CD4-positive, alpha-beta T cell (primary cell): ENCODE measurements at regions not wholly inside any gene's neighbourhood (a gene's known extent, or its start where the extent isn't known, plus 50 kb on each side); places are given as distances from the start of the nearest gene placed in this dataset.
"Not testable (repeated sequence)": the region's sequence is repeated elsewhere in the genome, so short reads cannot be mapped to it uniquely, and the experiment has no call there.

ENCODE experiments used
- ATAC-seq: fragments of 200-7000 bp; cut with Tn5 transposase; one replicate; pipeline ENCODE4 v1.10.0; 2022; ENCODE audit warnings: mild to moderate bottlenecking; ENCODE audit not compliant: poor library complexity
- CTCF ChIA-PET: fragments of 350-600 bp; sonication (Branson Sonifier 250); formaldehyde crosslinking; loops from one replicate; lab custom pipeline; 2021; ENCODE audit warnings: antibody characterized with exemption, inconsistent platforms; lab: Charles Lee
- POLR2A ChIA-PET: fragments of 350-600 bp; sonication (Branson Sonifier 250); formaldehyde crosslinking; loops from one replicate; lab custom pipeline; 2021; ENCODE audit warnings: antibody characterized with exemption, inconsistent platforms; lab: Charles Lee
- DNase-seq, 14 experiments: peaks; one replicate each; pipeline ENCODE4 v3.0.0-alpha.2; 2013 to 2020; ENCODE audit warnings: mixed read lengths in 2 of 14
- H3K27ac ChIP-seq, 2 donors: one replicate each; pipeline versions ENCODE4 v1.5.1 to v1.7.0; 2013; ENCODE audit warnings: low read length in 2 of 2, low read depth in 1 of 2, mild to moderate bottlenecking in 1 of 2
- H3K27me3 ChIP-seq, 2 experiments: 1 replicate in 1 of 2; 2 replicates in 1 of 2; pipeline versions ENCODE4 v1.6.1 to v1.7.0; 2013; ENCODE audit warnings: low read length in 2 of 2, control low read depth in 1 of 2, mild to moderate bottlenecking in 1 of 2, moderate library complexity in 1 of 2; ENCODE audit not compliant: insufficient read depth in 2 of 2, control insufficient read depth in 1 of 2
- H3K36me3 ChIP-seq: one replicate; pipeline ENCODE4 v1.6.1; 2013; ENCODE audit warnings: low read length, control low read depth; ENCODE audit not compliant: insufficient read depth
- H3K4me1 ChIP-seq: one replicate; pipeline ENCODE4 v1.6.1; 2013; ENCODE audit warnings: low read length, control low read depth; ENCODE audit not compliant: insufficient read depth
- H3K4me3 ChIP-seq: one replicate; pipeline ENCODE4 v1.5.1; 2013; ENCODE audit warnings: mild to moderate bottlenecking, low read length, moderate library complexity
- H3K9me3 ChIP-seq, 2 experiments: 1 replicate in 1 of 2; 2 replicates in 1 of 2; pipeline versions ENCODE4 v1.6.1 to v1.7.0; 2013; ENCODE audit warnings: low read length in 2 of 2, mild to moderate bottlenecking in 2 of 2, control low read depth in 1 of 2, moderate library complexity in 1 of 2; ENCODE audit not compliant: control insufficient read depth in 1 of 2, insufficient read depth in 1 of 2
- H3K27ac Mint-ChIP-seq: one replicate; pipeline ENCODE4 v1.8.0; 2020; ENCODE audit warnings: mixed read lengths
- H3K27me3 Mint-ChIP-seq: one replicate; pipeline ENCODE4 v1.8.0; 2021; ENCODE audit warnings: mixed read lengths
- H3K36me3 Mint-ChIP-seq: one replicate; pipeline ENCODE4 v1.8.0; 2021; ENCODE audit warnings: low read depth, mixed read lengths
- H3K4me1 Mint-ChIP-seq: one replicate; pipeline ENCODE4 v1.8.0; 2021; ENCODE audit warnings: low read depth, mixed read lengths
- H3K4me3 Mint-ChIP-seq: one replicate; pipeline ENCODE4 v1.8.0; 2020; ENCODE audit warnings: mild to moderate bottlenecking, mixed read lengths
- H3K9me3 Mint-ChIP-seq: one replicate; pipeline ENCODE4 v1.8.0; 2020; ENCODE audit warnings: mixed read lengths
- intact Hi-C, 2 experiments: fragments of 100-400 bp; cut with DNase I in 1 of 2; cut with micrococcal nuclease in 1 of 2; formaldehyde crosslinking; loops; one replicate each; pipeline versions ENCODE4 v1.15.1 to v1.9.0; 2023 to 2025; cut with DNase I, micrococcal nuclease
- TF ChIP-seq, protein P1 (sequence below): fragments of 200-600 bp; IDR thresholded peaks from one replicate; pipeline ENCODE4 v1.8.0; 2022; ENCODE audit warnings: antibody characterized with exemption, mild to moderate bottlenecking

DNA sequence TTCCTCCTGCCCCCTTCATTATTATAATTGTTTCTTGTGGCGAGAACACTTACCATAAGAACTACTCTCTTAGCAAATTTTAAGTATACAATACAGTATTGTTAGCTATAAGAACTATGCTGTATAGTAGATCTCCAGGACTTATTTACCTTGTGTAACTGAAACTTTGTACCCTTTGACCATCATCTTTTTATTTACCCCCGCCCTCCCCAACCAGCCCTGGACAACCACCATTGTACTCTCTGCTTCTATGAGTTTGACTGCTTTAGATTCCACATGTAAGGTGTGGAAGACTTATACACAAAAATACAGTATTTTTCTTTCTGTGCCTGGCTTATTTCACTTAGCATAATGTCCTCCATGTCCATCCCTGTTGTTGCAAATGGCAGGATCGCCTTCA is 161.1 kb downstream of the PHF8 start:
- no peaks in the 10 kb centered on the region for H3K36me3 ChIP-seq
- H3K4me3 Mint-ChIP-seq, result no peak overlapping the region
- no peaks in the 10 kb centered on the region for H3K27me3 ChIP-seq
- ChIA-PET CTCF (no interaction called here), POLR2A (no interaction called here)
- TF ChIP-seq, protein P1, sequence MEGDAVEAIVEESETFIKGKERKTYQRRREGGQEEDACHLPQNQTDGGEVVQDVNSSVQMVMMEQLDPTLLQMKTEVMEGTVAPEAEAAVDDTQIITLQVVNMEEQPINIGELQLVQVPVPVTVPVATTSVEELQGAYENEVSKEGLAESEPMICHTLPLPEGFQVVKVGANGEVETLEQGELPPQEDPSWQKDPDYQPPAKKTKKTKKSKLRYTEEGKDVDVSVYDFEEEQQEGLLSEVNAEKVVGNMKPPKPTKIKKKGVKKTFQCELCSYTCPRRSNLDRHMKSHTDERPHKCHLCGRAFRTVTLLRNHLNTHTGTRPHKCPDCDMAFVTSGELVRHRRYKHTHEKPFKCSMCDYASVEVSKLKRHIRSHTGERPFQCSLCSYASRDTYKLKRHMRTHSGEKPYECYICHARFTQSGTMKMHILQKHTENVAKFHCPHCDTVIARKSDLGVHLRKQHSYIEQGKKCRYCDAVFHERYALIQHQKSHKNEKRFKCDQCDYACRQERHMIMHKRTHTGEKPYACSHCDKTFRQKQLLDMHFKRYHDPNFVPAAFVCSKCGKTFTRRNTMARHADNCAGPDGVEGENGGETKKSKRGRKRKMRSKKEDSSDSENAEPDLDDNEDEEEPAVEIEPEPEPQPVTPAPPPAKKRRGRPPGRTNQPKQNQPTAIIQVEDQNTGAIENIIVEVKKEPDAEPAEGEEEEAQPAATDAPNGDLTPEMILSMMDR, result no peak
- H3K9me3 Mint-ChIP-seq, result no peaks in the 10 kb centered on the region
- H3K27ac ChIP-seq, result no peak overlapping the region
- H3K9me3 ChIP-seq, result no peaks in the 10 kb centered on the region
- intact Hi-C loops, result no loop called here
- H3K27ac Mint-ChIP-seq, result no peak overlapping the region
- ATAC-seq (no peak), DNase-seq (no peak)
- H3K4me1 Mint-ChIP-seq, result no peaks in the 10 kb centered on the region
- peaks cover 22% of the 10 kb centered on the region for H3K27me3 Mint-ChIP-seq
- no peak overlapping the region for H3K4me3 ChIP-seq
- H3K36me3 Mint-ChIP-seq, result no peaks in the 10 kb centered on the region
- H3K4me1 ChIP-seq, result no peaks in the 10 kb centered on the region

DNA sequence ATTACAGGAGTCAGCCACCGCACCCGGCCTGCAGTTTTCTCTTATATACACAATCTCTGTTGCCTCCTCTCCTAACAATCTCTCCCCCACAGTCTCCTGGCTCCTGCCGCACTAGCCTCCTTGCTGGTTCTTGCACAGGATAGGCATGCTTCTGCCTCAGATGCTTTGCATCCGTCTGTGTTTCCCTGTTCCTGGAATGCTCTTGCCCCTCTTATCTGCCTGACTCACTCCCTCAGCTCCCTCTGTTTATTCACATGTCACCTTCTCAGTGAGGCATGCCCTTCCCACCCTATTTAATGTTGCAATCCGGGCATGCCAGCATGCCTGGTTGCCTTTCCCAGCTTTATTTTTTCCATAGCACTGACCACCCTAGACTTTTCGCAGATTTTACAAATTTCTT is 161.9 kb downstream of the PHF8 start:
- Mint-ChIP-seq H3K4me1 (no peaks in the 10 kb centered on the region), H3K27ac (no peak overlapping the region), H3K4me3 (no peak overlapping the region), H3K9me3 (peaks cover under 1% of the 10 kb centered on the region), H3K36me3 (no peaks in the 10 kb centered on the region), H3K27me3 (peaks cover 22% of the 10 kb centered on the region)
- intact Hi-C loops, result no loop called here
- ChIA-PET CTCF (interaction anchor here (0.6 kb wide), 1 partner anchor 827 kb away, joined by 3 read pairs; no protein-coding TSS in a partner anchor), POLR2A (no interaction called here)
- ATAC-seq (no peak), DNase-seq (no peak)
- no peak overlapping the region for H3K4me3 ChIP-seq
- TF ChIP-seq, protein P1, result no peak
- no peak overlapping the region for H3K27ac ChIP-seq
- no peaks in the 10 kb centered on the region for H3K9me3 ChIP-seq
- no peaks in the 10 kb centered on the region for H3K36me3 ChIP-seq
- no peaks in the 10 kb centered on the region for H3K27me3 ChIP-seq
- H3K4me1 ChIP-seq, result no peaks in the 10 kb centered on the region

DNA sequence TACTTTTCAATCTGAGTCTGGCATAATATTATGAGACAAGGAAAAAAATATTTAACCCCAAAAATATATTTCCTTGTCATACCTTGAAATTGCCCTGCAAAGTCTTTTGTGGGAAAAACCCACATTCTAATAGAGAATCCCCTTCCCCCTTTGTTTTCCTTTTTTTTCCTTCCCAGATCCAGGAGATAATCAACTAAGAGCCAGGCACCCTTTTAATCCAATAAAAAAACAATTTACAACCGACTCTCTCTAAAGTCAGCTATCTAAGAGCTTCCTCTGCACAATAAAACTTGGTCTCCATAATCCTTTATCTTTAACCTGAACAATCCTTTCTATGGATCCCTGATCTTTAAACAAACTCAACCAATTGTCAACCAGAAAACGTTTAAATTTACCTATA is 163.5 kb downstream of the PHF8 start:
- CTCF ChIA-PET, H3K4me1 Mint-ChIP-seq, DNase-seq, ATAC-seq, H3K27ac ChIP-seq, H3K9me3 ChIP-seq, H3K27ac Mint-ChIP-seq, H3K27me3 ChIP-seq, H3K36me3 ChIP-seq, H3K4me1 ChIP-seq, POLR2A ChIA-PET, intact Hi-C loops, H3K4me3 ChIP-seq, H3K36me3 Mint-ChIP-seq, H3K4me3 Mint-ChIP-seq, H3K9me3 Mint-ChIP-seq: not testable (repeated sequence)
- peaks cover 16% of the 10 kb centered on the region for H3K27me3 Mint-ChIP-seq

DNA sequence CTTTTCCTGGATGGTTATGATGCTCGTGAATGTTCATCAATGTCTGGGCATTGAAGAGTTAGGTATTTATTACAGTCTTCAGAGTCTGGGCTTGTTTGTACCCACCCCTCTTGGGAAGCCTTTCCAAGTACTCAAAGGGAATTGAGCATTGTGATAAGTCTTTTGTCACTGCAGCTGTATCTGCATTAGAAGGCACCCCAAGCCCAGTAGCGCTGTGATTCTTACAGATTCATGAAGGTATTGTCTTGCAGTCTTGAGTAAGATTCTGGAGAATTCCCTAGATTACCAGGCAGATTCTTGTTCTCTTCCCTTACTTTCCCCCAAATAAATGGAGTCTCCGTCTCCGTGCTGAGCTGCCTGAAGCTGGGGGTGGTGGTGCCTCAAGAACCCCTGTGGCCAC is 173.4 kb upstream of the HUWE1 start:
- H3K27ac Mint-ChIP-seq, result no peak overlapping the region
- ChIA-PET POLR2A (no interaction called here), CTCF (no interaction called here)
- no peak overlapping the region for H3K4me3 ChIP-seq
- H3K4me1 ChIP-seq, result no peaks in the 10 kb centered on the region
- TF ChIP-seq, protein P1, result no peak
- no peaks in the 10 kb centered on the region for H3K36me3 Mint-ChIP-seq
- peaks cover 9% of the 10 kb centered on the region for H3K27me3 Mint-ChIP-seq
- intact Hi-C loops, result no loop called here
- no peak overlapping the region for H3K4me3 Mint-ChIP-seq
- no peaks in the 10 kb centered on the region for H3K36me3 ChIP-seq
- no peak overlapping the region for H3K27ac ChIP-seq
- ATAC-seq, result no peak
- no peaks in the 10 kb centered on the region for H3K9me3 Mint-ChIP-seq
- H3K9me3 ChIP-seq, result no peaks in the 10 kb centered on the region
- H3K27me3 ChIP-seq, result no peaks in the 10 kb centered on the region
- DNase-seq, result no peak
- H3K4me1 Mint-ChIP-seq, result no peaks in the 10 kb centered on the region
